Activated naive CD4-positive, alpha-beta T cell treated with anti-CD3 and anti-CD28 coated beads for 36 hours (primary cell): ENCODE measurements at regions not wholly inside any gene's neighbourhood (a gene's known extent, or its start where the extent isn't known, plus 50 kb on each side); places are given as distances from the start of the nearest gene placed in this dataset.
A peak's percentile ranks its signal among the peaks of the same experiment; 100 is the strongest.

ENCODE experiments used
- CTCF ChIA-PET: fragments of 350-600 bp; sonication (Branson Sonifier 250); formaldehyde crosslinking; loops from one replicate; lab custom pipeline; 2021; ENCODE audit warnings: antibody characterized with exemption; lab: Charles Lee
- DNase-seq: peaks from one replicate; pipeline ENCODE4 v3.0.0-alpha.2; 2020
- H3K27ac Mint-ChIP-seq: one replicate; pipeline ENCODE4 v1.8.0; 2021; ENCODE audit warnings: mild to moderate bottlenecking, mixed read lengths
- H3K27me3 Mint-ChIP-seq: one replicate; pipeline ENCODE4 v1.8.0; 2021; ENCODE audit warnings: low read depth, mixed read lengths
- H3K36me3 Mint-ChIP-seq: one replicate; pipeline ENCODE4 v1.8.0; 2021; ENCODE audit warnings: low read depth, mixed read lengths
- H3K4me1 Mint-ChIP-seq: one replicate; pipeline ENCODE4 v1.8.0; 2021; ENCODE audit warnings: low read depth, mixed read lengths
- H3K4me3 Mint-ChIP-seq: one replicate; pipeline ENCODE4 v1.8.0; 2021; ENCODE audit warnings: mild to moderate bottlenecking, moderate library complexity, mixed read lengths
- H3K9me3 Mint-ChIP-seq: one replicate; pipeline ENCODE4 v1.8.0; 2021; ENCODE audit warnings: mixed read lengths
- intact Hi-C: fragments of 100-400 bp; cut with micrococcal nuclease; formaldehyde crosslinking; loops from one replicate; pipeline ENCODE4 v1.15.1; 2023

DNA sequence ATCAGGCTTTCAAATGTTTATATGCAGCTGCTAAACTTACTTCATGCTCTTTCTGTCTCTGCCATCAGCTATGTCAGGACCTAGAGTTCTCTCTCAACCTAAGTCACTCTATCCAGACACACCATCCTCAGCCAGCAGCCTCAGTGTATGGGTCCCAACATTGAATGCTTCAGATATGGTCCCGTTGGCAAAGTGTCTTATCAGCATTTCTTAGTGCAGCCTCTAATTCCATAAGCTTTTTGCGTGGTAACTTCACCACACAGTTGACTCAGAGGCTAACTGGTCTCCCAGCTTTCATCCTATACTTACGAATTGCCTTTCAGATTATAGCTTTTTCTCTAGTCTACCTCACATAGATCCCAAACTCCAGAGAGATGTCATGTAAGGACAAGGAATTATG, 402.9 kb upstream of the EEF2KMT start:
- no peak for DNase-seq
- Mint-ChIP-seq H3K9me3 (no peaks in the 10 kb centered on the region), H3K4me1 (no peaks in the 10 kb centered on the region), H3K4me3 (no peak overlapping the region), H3K36me3 (no peaks in the 10 kb centered on the region), H3K27ac (no peak overlapping the region), H3K27me3 (peaks cover 3% of the 10 kb centered on the region)
- intact Hi-C loops, result loop anchor here (5.0 kb wide), 1 partner anchor 117 kb away; no protein-coding TSS in a partner anchor
- CTCF ChIA-PET, result no interaction called here

DNA sequence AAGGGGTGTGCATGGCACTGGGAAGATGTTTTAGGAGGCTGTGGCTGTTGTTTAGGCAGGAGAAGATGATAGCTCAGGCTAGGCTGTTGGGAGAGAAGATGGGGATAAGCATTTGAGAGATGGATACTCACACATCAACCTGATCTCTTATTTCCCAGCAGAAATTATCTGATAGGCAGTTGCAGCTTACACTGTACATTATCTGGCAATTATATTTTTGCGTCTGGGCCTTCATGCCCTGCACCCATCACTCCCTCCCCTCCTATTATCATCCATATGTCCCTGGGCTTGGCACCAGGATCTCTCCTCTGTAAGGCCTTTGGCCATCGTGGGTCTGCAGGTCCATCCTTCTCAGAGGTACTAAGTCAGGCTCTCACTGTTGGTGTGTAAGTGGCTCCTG, 401.0 kb upstream of the EEF2KMT start:
- CTCF ChIA-PET, result interaction anchor here (1.0 kb wide), 1 partner anchor 9 kb away, joined by 3 read pairs; no protein-coding TSS in a partner anchor
- Mint-ChIP-seq H3K4me1 (no peaks in the 10 kb centered on the region), H3K36me3 (no peaks in the 10 kb centered on the region), H3K27me3 (peaks cover 3% of the 10 kb centered on the region), H3K9me3 (no peaks in the 10 kb centered on the region), H3K4me3 (no peak overlapping the region), H3K27ac (no peak overlapping the region)
- intact Hi-C loops, result no loop called here
- no peak for DNase-seq

DNA sequence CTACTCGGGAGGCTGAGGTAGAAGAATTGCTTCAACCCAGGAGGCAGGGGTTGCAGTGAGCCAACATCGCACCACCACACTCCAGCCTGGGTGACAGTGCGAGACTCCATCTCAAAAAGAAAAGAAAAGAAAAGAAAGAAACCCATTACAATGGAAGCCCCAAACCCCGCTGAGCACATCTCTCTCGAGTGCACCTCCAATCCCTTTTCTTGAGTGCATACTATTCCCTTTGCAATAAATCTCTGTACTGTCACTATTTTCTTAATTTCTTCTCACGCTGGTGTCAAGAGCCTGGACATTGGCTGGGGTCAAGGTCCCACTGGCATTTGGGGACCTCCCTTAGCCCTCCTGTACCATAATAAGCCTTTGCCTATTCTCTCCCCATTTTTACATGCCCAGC, 398.4 kb upstream of the EEF2KMT start:
- Mint-ChIP-seq H3K27ac (no peak overlapping the region), H3K36me3 (no peaks in the 10 kb centered on the region), H3K27me3 (peaks cover 7% of the 10 kb centered on the region), H3K4me1 (no peaks in the 10 kb centered on the region), H3K4me3 (no peak overlapping the region), H3K9me3 (no peaks in the 10 kb centered on the region)
- no peak for DNase-seq
- CTCF ChIA-PET, result no interaction called here
- intact Hi-C loops, result no loop called here

- H3K4me3 Mint-ChIP-seq, result no peak overlapping the region
- DNase-seq, result peak; percentile 38
- no peaks in the 10 kb centered on the region for H3K9me3 Mint-ChIP-seq
- H3K4me1 Mint-ChIP-seq, result no peaks in the 10 kb centered on the region
- H3K36me3 Mint-ChIP-seq, result no peaks in the 10 kb centered on the region
- no peak overlapping the region for H3K27ac Mint-ChIP-seq
- intact Hi-C loops, result no loop called here
- CTCF ChIA-PET, result interaction anchor here (0.6 to 0.8 kb wide), 3 partner anchors 42 to 649 kb away, joined by 3 to 5 read pairs (median 4); no protein-coding TSS in a partner anchor
- peaks cover 4% of the 10 kb centered on the region for H3K27me3 Mint-ChIP-seq
Observed at GRCh38 chr16:5490499-5490898, 392.9 kb upstream of the EEF2KMT start.

GRCh38 chr16:5488581-5488980, 391.0 kb upstream of the EEF2KMT start:
- intact Hi-C loops, result no loop called here
- H3K4me3 Mint-ChIP-seq, result no peak overlapping the region
- CTCF ChIA-PET, result interaction anchor here (0.8 kb wide), 1 partner anchor 9 kb away, joined by 3 read pairs; no protein-coding TSS in a partner anchor

DNA sequence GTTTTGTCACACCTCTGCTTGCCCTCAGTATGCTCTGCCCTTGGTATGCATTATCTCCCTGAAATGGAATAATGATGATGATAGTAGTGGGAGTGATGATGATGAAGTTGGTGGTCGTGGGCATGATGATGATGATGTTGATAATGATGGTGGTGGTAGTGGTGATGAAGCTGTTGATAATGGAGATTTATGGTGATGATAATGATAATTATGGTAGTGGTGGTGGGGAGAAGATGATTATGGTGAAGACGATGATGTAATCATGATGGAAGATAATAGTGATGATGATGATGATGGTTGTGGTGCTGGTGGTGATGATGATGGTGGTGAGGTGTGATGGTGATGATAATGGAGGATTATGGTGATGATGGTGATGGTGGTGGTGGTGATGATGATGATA, 390.1 kb upstream of the EEF2KMT start:
- H3K36me3 Mint-ChIP-seq, result no peaks in the 10 kb centered on the region
- no peak overlapping the region for H3K4me3 Mint-ChIP-seq
- no peak overlapping the region for H3K27ac Mint-ChIP-seq
- DNase-seq, result no peak
- no peaks in the 10 kb centered on the region for H3K4me1 Mint-ChIP-seq
- H3K9me3 Mint-ChIP-seq, result no peaks in the 10 kb centered on the region
- intact Hi-C loops, result no loop called here
- CTCF ChIA-PET, result interaction anchor here (0.6 kb wide), 1 partner anchor 104 kb away, joined by 3 read pairs; no protein-coding TSS in a partner anchor
- H3K27me3 Mint-ChIP-seq, result no peaks in the 10 kb centered on the region

More at GRCh38 chr16:5488581-5488980, 391.0 kb upstream of the EEF2KMT start:
- Mint-ChIP-seq H3K36me3 (no peaks in the 10 kb centered on the region), H3K4me1 (no peaks in the 10 kb centered on the region), H3K9me3 (no peaks in the 10 kb centered on the region), H3K27ac (no peak overlapping the region), H3K27me3 (peaks cover 4% of the 10 kb centered on the region)
- no peak for DNase-seq

DNA sequence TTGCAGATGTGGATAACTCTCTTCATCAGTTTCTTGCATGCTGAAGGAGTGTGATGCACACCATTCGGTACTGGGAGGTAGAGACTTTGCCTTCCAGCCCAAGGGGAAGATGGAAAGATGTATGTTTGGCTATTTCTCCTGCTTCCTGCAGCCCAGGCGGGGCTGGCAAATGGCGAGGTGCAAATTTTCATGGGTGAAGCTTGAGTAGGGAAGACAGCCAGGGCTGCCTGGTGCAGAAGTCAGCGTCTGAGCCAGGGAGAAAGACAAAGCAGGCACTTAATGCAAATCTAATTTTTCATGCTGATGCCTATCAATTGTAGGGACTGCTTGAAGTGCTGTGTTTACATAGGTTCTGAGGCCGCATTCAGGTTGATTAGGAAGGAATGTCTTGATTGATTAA, 384.7 kb upstream of the EEF2KMT start:
- H3K27me3 Mint-ChIP-seq, result no peaks in the 10 kb centered on the region
- no peaks in the 10 kb centered on the region for H3K4me1 Mint-ChIP-seq
- CTCF ChIA-PET, result no interaction called here
- H3K27ac Mint-ChIP-seq, result no peak overlapping the region
- no peaks in the 10 kb centered on the region for H3K36me3 Mint-ChIP-seq
- DNase-seq, result no peak
- no peak overlapping the region for H3K4me3 Mint-ChIP-seq
- intact Hi-C loops, result no loop called here
- no peaks in the 10 kb centered on the region for H3K9me3 Mint-ChIP-seq

DNA sequence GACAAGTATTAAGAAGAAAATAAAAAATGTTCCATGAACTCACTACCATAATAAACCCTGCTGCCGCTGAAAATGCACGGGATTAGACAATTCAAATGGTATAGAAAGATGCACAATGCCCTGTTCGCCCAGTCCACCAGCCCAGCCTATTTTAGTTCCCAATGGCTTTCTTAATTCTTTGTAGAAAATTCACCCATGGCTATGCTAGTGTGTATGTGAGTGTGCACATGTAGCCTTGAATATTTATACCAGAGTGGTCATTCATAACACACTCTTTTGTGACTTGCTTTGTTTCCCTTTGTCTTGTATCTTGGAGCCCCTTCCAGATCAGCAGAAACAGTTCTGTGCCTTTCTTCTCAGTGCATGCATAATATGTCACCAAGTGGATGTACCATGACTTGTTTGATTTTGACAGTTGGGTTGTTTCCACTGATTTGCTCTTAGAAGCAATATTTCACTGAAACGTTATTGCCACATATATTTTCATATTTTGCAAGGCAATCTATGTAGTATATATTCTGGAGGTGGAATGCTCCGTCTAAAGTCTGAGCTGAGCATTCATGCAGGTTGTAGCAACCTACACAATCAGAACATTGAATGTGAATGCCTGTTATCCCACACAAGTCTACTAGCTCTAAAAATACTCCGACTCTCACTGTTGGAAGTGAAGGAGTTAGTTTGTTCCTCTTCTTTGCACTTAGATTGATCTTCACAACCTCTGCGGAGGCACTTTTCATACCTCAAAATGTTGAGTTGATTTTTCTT, 383.0 kb upstream of the EEF2KMT start:
- no peaks in the 10 kb centered on the region for H3K27me3 Mint-ChIP-seq
- H3K36me3 Mint-ChIP-seq, result no peaks in the 10 kb centered on the region
- no peak overlapping the region for H3K4me3 Mint-ChIP-seq
- CTCF ChIA-PET, result no interaction called here
- no peaks in the 10 kb centered on the region for H3K9me3 Mint-ChIP-seq
- no peaks in the 10 kb centered on the region for H3K4me1 Mint-ChIP-seq
- no peak for DNase-seq
- no peak overlapping the region for H3K27ac Mint-ChIP-seq
- intact Hi-C loops, result no loop called here

DNA sequence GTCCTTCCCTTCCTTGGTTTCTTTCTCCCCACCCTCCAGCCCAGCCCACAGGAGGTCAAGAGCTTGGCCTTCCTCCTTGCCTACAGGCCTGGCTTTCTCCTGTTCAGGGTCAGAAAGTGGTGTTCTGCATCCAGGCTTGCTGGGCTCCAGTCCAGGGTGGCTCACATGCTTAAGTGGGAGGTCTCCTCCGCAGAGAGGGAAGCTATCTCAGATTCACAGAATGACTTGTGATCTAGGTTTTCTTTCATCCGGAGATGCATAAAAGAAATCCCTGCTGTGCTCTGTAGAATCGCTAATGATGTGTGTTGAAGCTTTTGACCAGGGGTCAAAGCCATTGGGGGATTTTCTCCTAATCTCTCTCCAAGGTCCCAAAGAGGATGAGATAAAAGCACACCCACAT, 382.3 kb upstream of the EEF2KMT start:
- Mint-ChIP-seq H3K36me3 (no peaks in the 10 kb centered on the region), H3K4me3 (no peak overlapping the region), H3K9me3 (no peaks in the 10 kb centered on the region), H3K4me1 (no peaks in the 10 kb centered on the region), H3K27me3 (no peaks in the 10 kb centered on the region), H3K27ac (no peak overlapping the region)
- intact Hi-C loops, result no loop called here
- CTCF ChIA-PET, result no interaction called here
- no peak for DNase-seq

- H3K36me3 Mint-ChIP-seq, result no peaks in the 10 kb centered on the region
- no peaks in the 10 kb centered on the region for H3K4me1 Mint-ChIP-seq
- CTCF ChIA-PET, result no interaction called here
- H3K27me3 Mint-ChIP-seq, result no peaks in the 10 kb centered on the region
- no peak for DNase-seq
- H3K4me3 Mint-ChIP-seq, result no peak overlapping the region
- no peak overlapping the region for H3K27ac Mint-ChIP-seq
- no peaks in the 10 kb centered on the region for H3K9me3 Mint-ChIP-seq
- intact Hi-C loops, result no loop called here
Observed at GRCh38 chr16:5478036-5478435, 380.4 kb upstream of the EEF2KMT start.

DNA sequence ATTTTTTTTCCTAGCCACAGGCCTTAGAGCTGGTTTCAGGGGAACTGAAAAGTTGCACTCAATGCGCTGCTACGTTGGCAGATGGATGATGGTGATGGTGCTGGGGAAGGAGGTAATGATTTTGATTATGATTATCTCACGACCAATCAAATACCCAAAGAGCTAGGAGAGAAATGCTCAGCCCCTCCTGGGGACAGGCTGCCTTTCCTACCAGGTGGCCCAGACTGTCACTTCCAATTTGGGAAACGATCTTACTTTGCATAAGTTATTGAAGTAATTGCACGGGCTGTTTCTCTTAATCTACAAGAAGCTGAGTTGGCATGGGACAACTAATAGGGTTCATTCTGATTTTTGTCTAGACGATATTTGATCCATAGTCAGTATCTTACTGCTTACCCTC, 379.7 kb upstream of the EEF2KMT start:
- no peaks in the 10 kb centered on the region for H3K9me3 Mint-ChIP-seq
- no peaks in the 10 kb centered on the region for H3K4me1 Mint-ChIP-seq
- peaks cover under 1% of the 10 kb centered on the region for H3K27me3 Mint-ChIP-seq

GRCh38 chr16:5472552-5472951, 375.0 kb upstream of the EEF2KMT start:
- intact Hi-C loops, result no loop called here
- no peak overlapping the region for H3K4me3 Mint-ChIP-seq
- no peak for DNase-seq
- peaks cover 4% of the 10 kb centered on the region for H3K9me3 Mint-ChIP-seq
- H3K36me3 Mint-ChIP-seq, result no peaks in the 10 kb centered on the region
- peaks cover 11% of the 10 kb centered on the region for H3K27me3 Mint-ChIP-seq
- no peak overlapping the region for H3K27ac Mint-ChIP-seq
- no peaks in the 10 kb centered on the region for H3K4me1 Mint-ChIP-seq
- CTCF ChIA-PET, result no interaction called here

More for the DNA sequence above, 379.7 kb upstream of the EEF2KMT start:
- CTCF ChIA-PET, result interaction anchor here (1.2 kb wide), 1 partner anchor 28 kb away, joined by 3 read pairs; no protein-coding TSS in a partner anchor
- intact Hi-C loops, result no loop called here
- DNase-seq, result no peak
- Mint-ChIP-seq H3K36me3 (no peaks in the 10 kb centered on the region), H3K4me3 (no peak overlapping the region), H3K27ac (no peak overlapping the region)

DNA sequence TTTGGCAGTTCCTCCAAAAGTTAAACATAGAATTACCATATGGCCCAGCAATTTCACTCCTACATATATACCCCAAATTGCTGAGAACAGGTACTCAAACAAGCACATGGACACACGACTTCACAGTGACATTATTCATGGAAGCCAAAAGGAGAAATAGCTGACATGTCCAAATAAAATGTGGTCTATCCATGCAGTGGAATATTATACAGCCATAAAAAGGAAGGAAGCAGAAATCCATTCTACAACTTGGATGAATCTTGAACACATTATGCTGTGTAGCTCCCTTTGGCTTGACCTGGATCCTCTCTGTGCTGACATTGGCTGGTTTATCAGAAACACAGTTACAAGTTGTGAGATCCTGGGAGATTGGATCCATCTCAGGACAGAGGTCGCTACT, 370.9 kb upstream of the EEF2KMT start:
- CTCF ChIA-PET, result no interaction called here
- intact Hi-C loops, result no loop called here
- no peak for DNase-seq
- no peaks in the 10 kb centered on the region for H3K36me3 Mint-ChIP-seq
- no peak overlapping the region for H3K4me3 Mint-ChIP-seq
- no peaks in the 10 kb centered on the region for H3K4me1 Mint-ChIP-seq
- no peak overlapping the region for H3K27ac Mint-ChIP-seq
- peaks cover 4% of the 10 kb centered on the region for H3K9me3 Mint-ChIP-seq
- peaks cover 11% of the 10 kb centered on the region for H3K27me3 Mint-ChIP-seq
